Loucy (cell line): ENCODE measurements at regions not wholly inside any gene's neighbourhood (a gene's known extent, or its start where the extent isn't known, plus 50 kb on each side); places are given as distances from the start of the nearest gene placed in this dataset.
A peak's percentile ranks its signal among the peaks of the same experiment; 100 is the strongest.

Experiments used
- H2AFZ ChIP-seq: fragments of 200-600 bp; sonication (generic); 2 replicates; pipeline ENCODE4 v1.6.0; 2016; ENCODE audit warnings: antibody characterized with exemption, mild to moderate bottlenecking, low read length, moderate library complexity
- H3F3A ChIP-seq: fragments of 200-600 bp; 2 replicates; pipeline ENCODE4 v1.6.0; 2016; ENCODE audit warnings: antibody characterized with exemption, low read depth, mild to moderate bottlenecking
- H3K27me3 ChIP-seq: fragments of 200-600 bp; sonication (generic); 2 replicates; pipeline ENCODE4 v1.6.1; 2014; ENCODE audit warnings: low read length, mild to moderate bottlenecking; ENCODE audit not compliant: insufficient read depth, poor library complexity, severe bottlenecking
- H3K36me3 ChIP-seq: fragments of 200-600 bp; sonication (generic); 2 replicates; pipeline ENCODE4 v1.6.1; 2016; ENCODE audit warnings: low read length; ENCODE audit not compliant: insufficient read depth
- H3K4me1 ChIP-seq: fragments of 200-600 bp; sonication (generic); 2 replicates; pipeline ENCODE4 v1.5.1; 2014; ENCODE audit warnings: low read length, mild to moderate bottlenecking; ENCODE audit not compliant: insufficient read depth, poor library complexity, severe bottlenecking
- H3K4me2 ChIP-seq: fragments of 200-600 bp; sonication (generic); 2 replicates; pipeline ENCODE4 v1.6.0; 2014; ENCODE audit warnings: antibody characterized with exemption, low read length, low read depth, mild to moderate bottlenecking; ENCODE audit not compliant: poor library complexity, severe bottlenecking
- H3K4me3 ChIP-seq: fragments of 200-600 bp; sonication (generic); 2 replicates; pipeline ENCODE4 v1.5.1; 2014; ENCODE audit warnings: low read length, mild to moderate bottlenecking, mixed read lengths; ENCODE audit not compliant: poor library complexity, severe bottlenecking
- H3K79me2 ChIP-seq: fragments of 200-600 bp; sonication (generic); 2 replicates; pipeline ENCODE4 v1.6.1; 2014; ENCODE audit warnings: low read length; ENCODE audit not compliant: insufficient read depth
- H3K9ac ChIP-seq: fragments of 200-600 bp; sonication (generic); 2 replicates; pipeline ENCODE4 v1.6.0; 2014; ENCODE audit warnings: mild to moderate bottlenecking, low read depth, low read length, moderate library complexity; ENCODE audit not compliant: poor library complexity, severe bottlenecking
- H3K9me2 ChIP-seq: fragments of 200-600 bp; sonication (generic); replicated peaks from 2 replicates; pipeline ENCODE4 v1.6.1; 2016; ENCODE audit warnings: low read depth, low read length, mixed read lengths
- H3K9me3 ChIP-seq: fragments of 200-600 bp; sonication (generic); 2 replicates; pipeline ENCODE4 v1.6.1; 2014; ENCODE audit warnings: mild to moderate bottlenecking, antibody characterized with exemption, low read length, low read depth; ENCODE audit not compliant: insufficient read depth
- H4K20me1 ChIP-seq: fragments of 200-600 bp; sonication (generic); 2 replicates; pipeline ENCODE4 v1.6.0; 2014; ENCODE audit warnings: antibody characterized with exemption, low read length, mild to moderate bottlenecking; ENCODE audit not compliant: insufficient read depth, poor library complexity, severe bottlenecking
- EZH2phosphoT487 ChIP-seq: fragments of 200-600 bp; IDR thresholded peaks from 2 replicates; pipeline ENCODE4 v1.6.1; 2018; ENCODE audit warnings: antibody characterized with exemption, mild to moderate bottlenecking, moderate library complexity, borderline replicate concordance
- TF ChIP-seq, protein P1 (sequence below): fragments of 200-600 bp; sonication (generic); conservative IDR thresholded peaks from 2 replicates; pipeline ENCODE4 v1.5.1; 2014; ENCODE audit warnings: mild to moderate bottlenecking, antibody characterized with exemption, low read length

DNA sequence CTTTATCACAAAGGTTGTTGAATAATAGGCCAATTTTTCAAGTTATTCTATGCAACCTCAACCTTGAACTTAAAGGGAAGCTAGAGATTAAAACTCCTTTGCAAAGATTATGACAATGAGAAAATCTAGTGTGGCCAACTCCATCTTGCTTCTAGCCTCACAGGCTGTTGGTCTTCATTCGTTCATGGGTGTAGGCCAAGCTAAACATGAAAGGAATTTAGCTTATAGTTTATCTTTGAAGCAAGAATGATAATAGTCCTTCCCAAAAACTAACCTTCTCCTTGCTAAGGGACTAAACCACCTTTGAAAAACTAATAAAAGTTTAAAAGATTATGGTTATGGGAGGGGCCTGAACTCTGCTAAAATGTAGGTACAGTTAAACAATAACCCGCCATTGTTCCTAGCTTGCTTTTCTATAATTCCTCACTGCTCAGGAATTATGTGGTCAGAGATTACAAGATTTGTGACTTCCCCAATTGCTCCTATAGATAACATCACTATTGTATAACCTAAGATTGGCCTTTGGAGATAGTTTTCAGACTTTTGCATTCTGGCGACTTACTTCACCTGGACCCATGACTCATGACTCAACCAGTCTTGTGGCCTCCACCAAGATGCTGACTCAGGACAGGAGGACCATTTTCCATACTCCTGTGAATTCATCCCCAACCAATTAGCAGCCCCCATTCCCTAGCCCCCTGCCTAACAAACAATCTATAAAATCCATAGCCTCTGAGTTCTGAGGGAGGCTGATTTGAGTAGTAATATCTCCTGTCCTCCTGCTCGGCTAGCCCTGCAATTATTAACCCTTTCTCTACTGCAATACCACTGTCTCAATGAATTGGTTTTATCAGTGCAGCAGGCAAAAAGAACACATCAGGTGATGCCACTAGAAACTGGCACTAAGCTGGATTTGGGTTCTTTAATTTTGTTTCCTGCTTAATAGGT lies 154.5 kb downstream of the CD83 start:
- no peak overlapping the region for H3K4me2 ChIP-seq

DNA sequence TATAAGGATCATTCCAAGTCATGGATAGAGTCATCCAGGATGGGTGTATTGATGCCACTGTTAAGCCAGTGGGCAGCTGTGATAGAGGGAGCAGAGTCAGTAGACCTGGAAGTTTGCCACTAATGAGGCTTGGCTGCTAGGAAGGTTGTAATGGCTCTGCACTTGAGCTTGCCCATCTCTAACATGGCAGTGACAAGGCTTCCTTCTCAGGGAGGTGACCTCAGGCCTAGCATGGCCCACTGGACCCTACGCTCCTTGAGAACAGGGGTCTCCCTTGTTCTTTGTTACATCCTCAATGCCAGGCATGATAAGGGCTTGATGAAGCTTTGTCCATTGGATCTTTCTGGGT lies 155.1 kb downstream of the CD83 start:
- Histone ChIP-seq H3F3A (peaks cover 21% of the 10 kb centered on the region), H3K4me2 (no peak overlapping the region), H3K27me3 (no peaks in the 10 kb centered on the region), H2AFZ (no peak overlapping the region), H4K20me1 (no peaks in the 10 kb centered on the region), H3K9me3 (peaks cover 9% of the 10 kb centered on the region; the same call in 1 of the 2 replicates), H3K9ac (no peak overlapping the region), H3K4me1 (peaks cover 76% of the 10 kb centered on the region), H3K9me2 (no peaks in the 10 kb centered on the region), H3K36me3 (no peaks in the 10 kb centered on the region), H3K4me3 (no peak overlapping the region), H3K79me2 (no peaks in the 10 kb centered on the region)
- TF ChIP-seq, protein P1, sequence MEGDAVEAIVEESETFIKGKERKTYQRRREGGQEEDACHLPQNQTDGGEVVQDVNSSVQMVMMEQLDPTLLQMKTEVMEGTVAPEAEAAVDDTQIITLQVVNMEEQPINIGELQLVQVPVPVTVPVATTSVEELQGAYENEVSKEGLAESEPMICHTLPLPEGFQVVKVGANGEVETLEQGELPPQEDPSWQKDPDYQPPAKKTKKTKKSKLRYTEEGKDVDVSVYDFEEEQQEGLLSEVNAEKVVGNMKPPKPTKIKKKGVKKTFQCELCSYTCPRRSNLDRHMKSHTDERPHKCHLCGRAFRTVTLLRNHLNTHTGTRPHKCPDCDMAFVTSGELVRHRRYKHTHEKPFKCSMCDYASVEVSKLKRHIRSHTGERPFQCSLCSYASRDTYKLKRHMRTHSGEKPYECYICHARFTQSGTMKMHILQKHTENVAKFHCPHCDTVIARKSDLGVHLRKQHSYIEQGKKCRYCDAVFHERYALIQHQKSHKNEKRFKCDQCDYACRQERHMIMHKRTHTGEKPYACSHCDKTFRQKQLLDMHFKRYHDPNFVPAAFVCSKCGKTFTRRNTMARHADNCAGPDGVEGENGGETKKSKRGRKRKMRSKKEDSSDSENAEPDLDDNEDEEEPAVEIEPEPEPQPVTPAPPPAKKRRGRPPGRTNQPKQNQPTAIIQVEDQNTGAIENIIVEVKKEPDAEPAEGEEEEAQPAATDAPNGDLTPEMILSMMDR: no peak
- TF ChIP-seq EZH2phosphoT487: no peak

More for the DNA sequence above, 154.5 kb downstream of the CD83 start:
- Histone ChIP-seq H4K20me1 (no peaks in the 10 kb centered on the region), H3K9me3 (peaks cover 9% of the 10 kb centered on the region; the same call in 1 of the 2 replicates), H3F3A (peaks cover 14% of the 10 kb centered on the region), H3K36me3 (no peaks in the 10 kb centered on the region), H3K9ac (peak overlapping the region; percentile 65), H3K4me3 (no peak overlapping the region), H3K9me2 (no peaks in the 10 kb centered on the region), H3K79me2 (no peaks in the 10 kb centered on the region), H3K27me3 (no peaks in the 10 kb centered on the region), H3K4me1 (peaks cover 69% of the 10 kb centered on the region), H2AFZ (no peak overlapping the region)
- no peak for TF ChIP-seq EZH2phosphoT487
- TF ChIP-seq, protein P1: no peak

DNA sequence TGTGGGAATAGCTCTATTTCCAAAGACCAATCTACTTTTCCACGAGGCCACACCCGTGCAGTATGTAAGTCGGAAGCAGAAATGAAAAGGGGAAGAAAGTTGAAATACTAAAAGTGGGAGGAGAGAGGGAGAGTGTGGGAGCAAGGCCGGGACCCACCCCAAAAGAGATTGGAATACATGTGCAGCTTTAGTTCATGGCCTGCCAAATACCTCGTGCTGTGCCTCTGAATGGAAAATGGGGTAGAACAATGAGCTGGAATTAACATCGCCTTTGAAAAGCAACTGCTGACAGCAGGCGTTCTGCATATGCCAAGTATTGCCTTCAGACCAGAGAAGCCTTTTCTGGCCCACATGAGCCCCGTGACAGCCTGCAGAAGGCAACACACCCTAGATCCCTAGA lies 155.6 kb downstream of the CD83 start:
- peaks cover 24% of the 10 kb centered on the region for H3F3A ChIP-seq
- no peak overlapping the region for H3K4me2 ChIP-seq
- H3K79me2 ChIP-seq: no peaks in the 10 kb centered on the region
- peaks cover 80% of the 10 kb centered on the region for H3K4me1 ChIP-seq
- no peak overlapping the region for H3K4me3 ChIP-seq
- no peaks in the 10 kb centered on the region for H4K20me1 ChIP-seq
- H2AFZ ChIP-seq: no peak overlapping the region
- no peak overlapping the region for H3K9ac ChIP-seq
- TF ChIP-seq, protein P1: no peak
- no peak for TF ChIP-seq EZH2phosphoT487
- H3K9me3 ChIP-seq: peaks cover 9% of the 10 kb centered on the region; the same call in 1 of the 2 replicates
- no peaks in the 10 kb centered on the region for H3K9me2 ChIP-seq
- H3K36me3 ChIP-seq: no peaks in the 10 kb centered on the region
- no peaks in the 10 kb centered on the region for H3K27me3 ChIP-seq
